ENCODE measurements at regions not wholly inside any gene's neighbourhood (a gene's known extent, or its start where the extent isn't known, plus 50 kb on each side); places are given as distances from the start of the nearest gene placed in this dataset.

DNA sequence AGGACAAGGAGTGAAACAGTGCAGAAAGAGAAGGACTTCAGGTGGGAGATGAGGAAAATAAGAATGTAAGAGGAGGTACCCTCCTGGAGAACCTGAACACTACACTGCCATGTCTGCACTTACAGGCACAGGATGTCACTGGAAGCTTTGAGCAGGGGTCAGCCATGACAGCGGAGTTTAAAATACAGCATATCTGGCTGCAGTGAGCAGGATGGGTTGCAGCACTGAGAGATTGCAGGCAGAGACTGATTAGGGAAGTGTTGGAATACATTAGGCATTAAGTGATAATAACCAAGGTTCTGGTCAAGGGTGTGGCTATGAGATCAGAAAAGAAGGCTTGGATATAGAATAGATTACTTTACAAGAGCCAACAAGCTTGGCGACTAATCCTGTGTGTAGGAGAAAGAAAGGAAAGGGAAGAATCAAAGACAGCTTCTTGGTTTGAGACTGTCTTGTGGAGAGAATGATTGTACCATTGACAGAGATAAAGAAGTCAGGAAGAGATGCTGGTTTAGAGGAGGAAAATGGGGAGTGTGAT, 171.1 kb upstream of the RBMS1 start:
- no peak overlapping the region for H3K4me3 ChIP-seq (ENCODE audit: low read length)
- TF ChIP-seq ZNF274 (IDR thresholded peaks at IDR 0.05; ENCODE audit: low read depth, low read length) = no peak

DNA sequence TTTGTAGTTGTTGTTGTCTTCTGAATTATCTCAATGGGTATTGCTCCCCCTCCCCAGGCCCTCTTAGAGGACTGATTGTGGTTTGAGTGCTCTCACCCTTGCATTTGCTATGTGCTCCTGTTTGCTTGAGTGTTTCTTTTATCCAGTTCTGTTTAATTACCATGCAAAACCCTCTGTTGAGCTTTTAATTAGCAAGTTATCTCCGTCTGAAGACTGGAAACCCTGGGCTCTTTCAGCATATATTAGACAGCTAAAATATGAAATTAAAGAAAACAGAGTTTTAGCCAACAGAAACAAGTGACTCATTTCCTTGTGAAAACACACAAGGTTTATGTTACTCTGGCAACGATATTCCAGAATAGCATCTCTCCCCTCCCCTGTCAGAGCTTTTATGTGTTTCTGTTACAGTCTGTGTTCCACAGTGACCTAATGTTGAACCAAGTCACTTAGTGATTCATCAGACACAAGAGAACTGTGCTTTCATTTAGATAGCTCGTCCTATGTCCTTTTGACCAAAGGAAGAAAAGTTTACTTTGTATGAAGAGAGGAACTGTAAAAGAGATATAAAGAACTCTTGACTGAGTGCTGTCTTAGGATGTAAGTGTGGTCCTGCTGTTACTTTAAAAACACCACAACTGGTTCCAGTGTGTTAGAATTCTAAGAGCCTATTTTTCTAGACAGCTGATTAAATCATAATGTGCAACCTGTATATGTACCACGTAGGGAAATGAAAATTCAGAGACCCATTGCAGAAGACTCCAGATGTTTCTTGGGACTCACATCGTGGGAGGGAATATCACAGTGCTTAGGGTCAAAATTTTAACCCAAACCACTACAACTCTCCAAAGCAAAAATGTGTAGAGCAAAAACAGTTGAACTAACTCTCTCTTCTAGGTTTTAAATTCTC, 172.8 kb upstream of the RBMS1 start:
- TF ChIP-seq ZNF274 (IDR thresholded peaks at IDR 0.05; ENCODE audit: low read depth, low read length) = no peak
- no peak overlapping the region; the same call in 1 of the 2 replicates for H3K4me3 ChIP-seq (ENCODE audit: low read length)

DNA sequence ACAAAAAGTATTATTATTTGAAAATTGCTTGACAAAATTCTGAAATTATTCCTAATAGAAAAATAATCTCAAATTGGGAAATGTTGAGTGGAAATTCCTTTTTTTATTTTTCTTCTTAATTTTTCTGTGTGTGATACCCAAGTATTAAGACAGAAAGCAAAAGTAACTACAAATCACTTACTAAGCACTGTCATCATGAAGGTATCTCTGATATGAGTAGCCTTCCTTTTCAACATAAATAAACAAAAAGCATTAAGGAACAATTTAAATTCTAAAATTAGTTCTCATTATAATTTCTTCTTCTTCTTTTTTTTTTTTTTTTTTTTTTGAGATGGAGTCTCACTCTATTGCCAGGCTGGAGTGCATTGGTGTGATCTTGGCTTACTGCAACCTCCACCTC, 174.2 kb upstream of the RBMS1 start:
- no peak overlapping the region for H3K4me3 ChIP-seq (ENCODE audit: low read length)
- no peak for TF ChIP-seq ZNF274 (IDR thresholded peaks at IDR 0.05; ENCODE audit: low read depth, low read length)

DNA sequence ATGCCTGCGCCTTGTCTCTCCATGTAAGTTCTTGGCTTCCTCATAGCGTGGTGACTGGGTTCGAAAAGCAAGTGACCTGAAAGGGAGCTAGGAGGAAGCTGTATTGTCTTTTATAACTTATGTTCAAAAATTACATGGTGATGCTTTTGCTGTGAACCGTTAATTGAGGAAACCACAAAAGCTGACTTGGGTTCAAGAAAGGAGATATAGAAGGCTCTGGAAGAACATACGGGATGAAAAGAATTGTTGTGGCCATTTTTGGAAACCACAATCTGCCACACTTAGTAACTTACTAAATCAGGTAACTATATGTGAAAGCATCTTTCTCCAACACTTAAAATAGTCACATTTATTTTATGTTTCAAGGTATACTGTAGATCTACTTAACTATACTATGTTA, 177.0 kb upstream of the RBMS1 start:
- no peak overlapping the region for H3K4me3 ChIP-seq (ENCODE audit: low read length)

DNA sequence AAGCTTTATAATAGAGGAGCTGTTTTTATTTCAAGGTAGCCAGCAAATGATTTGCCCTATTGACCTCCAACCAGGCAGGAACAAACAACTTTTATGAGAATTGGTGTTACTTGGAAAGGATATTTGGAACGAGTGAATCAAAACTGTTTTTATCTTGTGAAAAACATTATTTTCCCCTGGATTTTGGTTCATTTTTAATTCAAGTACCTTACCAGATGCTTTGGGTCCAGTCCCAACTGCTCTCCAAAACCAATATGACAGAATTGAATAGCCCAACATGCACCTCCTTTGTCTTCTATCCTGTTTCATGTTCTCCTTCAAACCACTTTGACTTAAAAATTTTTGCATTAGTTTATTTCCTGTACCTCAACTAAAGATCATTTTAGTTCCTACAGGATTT, 178.6 kb upstream of the RBMS1 start:
- no peak overlapping the region for H3K4me3 ChIP-seq (ENCODE audit: low read length)
- TF ChIP-seq ZNF274 (IDR thresholded peaks at IDR 0.05; ENCODE audit: low read depth, low read length) = no peak

More for the DNA sequence above, 177.0 kb upstream of the RBMS1 start:
- TF ChIP-seq ZNF274 (IDR thresholded peaks at IDR 0.05; ENCODE audit: low read depth, low read length) = no peak

DNA sequence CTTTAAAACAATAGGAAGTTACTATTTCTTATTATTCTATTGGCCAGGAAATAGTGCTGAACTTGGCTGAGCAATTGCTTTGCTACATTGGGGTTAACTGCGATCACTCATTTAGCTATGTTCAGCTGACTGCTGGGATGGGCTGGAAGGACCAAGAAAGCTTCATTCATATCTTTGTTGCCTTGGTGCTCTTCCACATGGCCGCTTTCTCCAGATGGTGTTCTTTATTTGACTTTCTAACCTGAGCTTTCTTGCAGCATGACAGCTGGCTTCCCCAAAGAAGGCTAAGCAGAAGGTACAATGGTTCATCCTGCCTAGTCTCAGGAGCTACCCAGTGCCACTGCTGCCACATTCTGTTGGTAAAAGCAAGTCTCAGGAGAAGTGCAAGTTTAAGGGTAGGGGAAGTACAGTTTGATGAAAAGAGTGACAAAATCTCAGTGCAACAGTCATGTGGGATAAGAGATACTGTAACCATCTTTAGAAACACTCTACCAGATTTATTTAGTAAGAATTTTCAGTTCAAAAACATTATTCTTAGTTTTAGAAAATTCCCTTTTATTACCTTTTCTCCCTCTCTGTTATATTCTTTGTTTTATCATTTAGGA, 180.6 kb upstream of the RBMS1 start:
- TF ChIP-seq ZNF274 (IDR thresholded peaks at IDR 0.05; ENCODE audit: low read depth, low read length) = no peak

DNA sequence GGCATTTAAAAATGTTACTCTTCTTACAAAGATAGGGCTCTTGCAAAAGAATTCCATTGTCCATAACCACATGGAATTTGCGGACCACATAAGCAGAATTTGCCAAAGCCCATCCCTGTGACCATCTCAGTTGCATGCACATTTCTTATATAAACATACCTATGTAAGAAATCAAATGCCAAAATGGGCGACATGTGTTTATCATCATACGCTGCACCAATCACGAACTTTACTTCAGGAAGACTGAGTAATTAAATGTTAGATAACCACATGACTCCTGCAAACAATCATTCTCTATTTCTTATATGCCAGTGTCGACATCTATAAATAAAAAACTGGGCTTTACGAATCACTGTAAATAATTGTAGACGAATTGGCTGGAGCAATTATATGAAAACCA, 186.1 kb upstream of the RBMS1 start:
- no peak overlapping the region for H3K4me3 ChIP-seq (ENCODE audit: low read length)
- no peak for TF ChIP-seq ZNF274 (IDR thresholded peaks at IDR 0.05; ENCODE audit: low read depth, low read length)

More for the DNA sequence above, 180.6 kb upstream of the RBMS1 start:
- no peak overlapping the region for H3K4me3 ChIP-seq (ENCODE audit: low read length)

DNA sequence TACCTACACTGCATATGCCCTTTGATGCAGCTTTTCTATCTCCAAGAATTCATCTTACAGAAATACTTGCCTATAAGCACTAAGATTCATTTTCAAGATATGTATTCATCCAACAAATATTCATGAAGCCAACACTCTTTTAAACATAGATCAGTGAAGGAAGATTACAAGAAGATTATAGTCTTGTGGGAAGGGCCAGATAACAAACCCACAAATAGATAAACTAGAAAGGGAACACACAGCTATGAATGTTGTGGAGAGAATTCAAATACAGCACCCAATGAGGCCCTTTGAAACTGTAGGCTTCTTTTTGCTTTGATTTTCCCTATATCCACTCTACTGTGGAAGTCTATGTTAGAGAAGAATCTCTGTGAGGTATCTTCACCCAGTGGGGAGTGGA, 186.7 kb upstream of the RBMS1 start:
- no peak for TF ChIP-seq ZNF274 (IDR thresholded peaks at IDR 0.05; ENCODE audit: low read depth, low read length)
- H3K4me3 ChIP-seq (ENCODE audit: low read length) = no peak overlapping the region

DNA sequence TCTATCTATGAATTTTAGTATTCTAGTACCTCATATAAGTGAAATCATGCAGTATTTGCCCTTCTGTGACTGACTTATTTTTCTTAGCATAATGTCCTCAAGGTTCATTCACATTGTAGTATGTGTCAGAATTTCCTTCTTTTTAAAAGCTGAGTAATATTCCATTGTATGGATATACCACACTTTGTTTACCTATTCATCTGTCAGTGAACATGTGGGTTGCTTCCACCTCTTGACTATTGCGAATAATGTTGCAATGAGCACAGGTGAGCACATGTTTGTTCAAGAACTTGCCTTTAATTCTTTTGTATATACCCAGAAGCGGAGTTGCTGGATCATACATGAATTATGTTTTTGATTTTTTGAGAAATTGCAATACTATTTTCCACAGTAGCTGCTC, 187.4 kb upstream of the RBMS1 start:
- no peak overlapping the region for H3K4me3 ChIP-seq (ENCODE audit: low read length)
- no peak for TF ChIP-seq ZNF274 (IDR thresholded peaks at IDR 0.05; ENCODE audit: low read depth, low read length)

DNA sequence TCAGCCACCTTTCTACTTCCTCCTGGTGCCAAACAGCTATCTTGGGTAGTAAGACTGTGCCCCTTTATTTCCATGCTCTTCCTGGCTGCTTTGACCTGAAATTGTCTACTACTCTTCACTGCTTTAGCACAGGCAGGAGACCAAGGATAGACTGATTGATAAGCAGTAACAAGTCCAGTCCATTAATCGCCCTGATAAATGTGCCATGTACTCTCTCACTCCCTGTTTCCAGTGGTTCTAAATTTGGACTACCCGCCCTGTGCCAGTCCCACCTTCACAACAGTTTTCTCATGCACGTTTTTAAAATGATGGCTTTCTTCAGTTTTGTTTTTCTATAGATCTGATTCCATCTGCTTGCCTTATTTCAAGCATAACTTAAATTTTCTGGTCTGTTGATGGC, 189.6 kb upstream of the RBMS1 start:
- no peak for TF ChIP-seq ZNF274 (IDR thresholded peaks at IDR 0.05; ENCODE audit: low read depth, low read length)
- H3K4me3 ChIP-seq (ENCODE audit: low read length) = no peak overlapping the region

DNA sequence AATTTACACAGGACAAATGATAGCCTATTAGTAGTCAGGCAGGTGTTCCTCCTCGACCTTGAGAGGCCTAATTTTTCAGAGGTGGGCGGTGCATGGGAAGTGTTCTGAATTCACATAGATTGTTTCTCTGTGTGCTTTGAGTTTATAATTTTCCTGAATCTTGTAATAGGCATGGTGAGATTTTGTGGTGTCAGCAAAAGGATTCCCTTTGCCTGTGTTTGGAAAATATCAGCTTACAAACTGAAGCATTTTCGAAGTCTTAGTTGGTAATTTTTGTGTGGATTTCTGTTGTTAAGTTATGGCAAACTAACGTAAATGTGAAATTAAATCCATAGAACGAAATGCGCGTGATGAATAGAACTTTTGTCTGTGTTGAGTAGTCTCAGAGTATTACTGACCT, 194.0 kb upstream of the RBMS1 start:
- no peak for TF ChIP-seq ZNF274 (IDR thresholded peaks at IDR 0.05; ENCODE audit: low read depth, low read length)
- H3K4me3 ChIP-seq (ENCODE audit: low read length) = no peak overlapping the region

DNA sequence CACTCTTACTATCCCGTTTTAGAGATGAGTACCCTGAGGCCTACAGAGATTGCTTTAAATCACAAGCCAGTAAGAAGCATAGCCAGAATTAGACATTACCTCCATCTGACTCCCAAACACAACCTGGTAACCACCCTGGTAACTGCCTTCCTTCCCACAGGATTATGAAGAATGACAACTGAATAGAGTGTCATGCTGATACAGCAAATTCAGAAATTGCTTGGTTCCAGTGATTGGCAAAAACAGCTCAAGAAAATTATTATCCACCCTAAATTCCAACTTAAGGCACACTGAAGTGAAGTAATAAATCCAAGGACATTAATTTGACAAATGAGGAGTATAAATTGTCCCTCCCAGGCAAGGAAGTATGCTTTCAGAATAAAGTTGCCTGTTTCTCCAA, 195.8 kb upstream of the RBMS1 start:
- H3K4me3 ChIP-seq (ENCODE audit: low read length) = no peak overlapping the region
- no peak for TF ChIP-seq ZNF274 (IDR thresholded peaks at IDR 0.05; ENCODE audit: low read depth, low read length)

DNA sequence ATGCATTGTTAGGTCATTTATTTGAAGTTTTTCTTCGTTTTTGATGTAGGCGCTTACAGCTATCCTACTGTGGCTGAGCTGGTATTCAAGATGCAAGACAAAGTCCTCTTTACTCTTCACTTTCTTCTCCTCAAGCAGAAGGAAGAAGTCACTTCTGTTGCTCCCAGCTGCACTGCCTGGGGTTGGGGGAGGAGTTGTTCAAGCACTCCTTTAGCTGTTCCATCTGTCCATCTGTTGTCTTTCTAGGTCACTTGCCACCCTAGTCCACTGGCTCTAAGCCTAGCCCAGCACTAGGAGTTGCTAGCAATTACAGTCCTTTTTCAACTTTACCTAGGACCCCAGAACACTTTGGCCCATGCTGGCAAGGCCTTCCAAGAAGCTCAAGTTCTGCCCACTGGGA, 200.6 kb upstream of the RBMS1 start:
- no peak for TF ChIP-seq ZNF274 (IDR thresholded peaks at IDR 0.05; ENCODE audit: low read depth, low read length)
- no peak overlapping the region for H3K4me3 ChIP-seq (ENCODE audit: low read length)

DNA sequence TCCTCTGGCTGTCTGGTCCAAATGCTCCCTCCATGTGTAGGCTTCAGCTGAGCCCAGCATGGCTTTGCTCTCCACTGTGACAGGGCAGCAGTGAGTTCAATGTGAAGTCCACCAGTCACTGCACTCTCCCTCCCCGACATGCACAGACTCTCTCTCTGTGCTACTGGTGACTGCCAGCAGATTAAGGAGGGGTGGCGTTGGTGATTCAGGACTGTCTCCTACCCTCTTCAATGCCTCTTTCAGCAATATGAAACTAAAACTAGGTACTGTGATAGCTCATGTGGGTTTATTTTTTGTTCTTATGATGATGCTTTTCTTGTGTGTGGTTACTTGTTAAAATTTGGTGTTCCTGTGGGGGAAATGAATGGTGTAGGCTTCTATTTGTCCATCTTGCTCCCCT, 201.0 kb upstream of the RBMS1 start:
- no peak for TF ChIP-seq ZNF274 (IDR thresholded peaks at IDR 0.05; ENCODE audit: low read depth, low read length)
- H3K4me3 ChIP-seq (ENCODE audit: low read length) = no peak overlapping the region
